C4-2B (cell line): ENCODE measurements at regions not wholly inside any gene's neighbourhood (a gene's known extent, or its start where the extent isn't known, plus 50 kb on each side); places are given as distances from the start of the nearest gene placed in this dataset.

ENCODE experiments used
- H3K27ac ChIP-seq: fragments of 450-650 bp; 2 replicates; pipeline ENCODE4 v1.5.1; 2017
- ZFX ChIP-seq: fragments of 450-650 bp; IDR thresholded peaks from 2 replicates; pipeline ENCODE4 v1.6.1; 2017
- TF ChIP-seq, protein P1 (sequence below): fragments of 450-650 bp; conservative IDR thresholded peaks from 2 replicates; pipeline ENCODE4 v1.5.1; 2017; ENCODE audit warnings: mild to moderate bottlenecking

GRCh38 chr6:21984561-21984960 is 312.3 kb downstream of the PRL start:
- no peak for TF ChIP-seq ZFX
- TF ChIP-seq, protein P1, sequence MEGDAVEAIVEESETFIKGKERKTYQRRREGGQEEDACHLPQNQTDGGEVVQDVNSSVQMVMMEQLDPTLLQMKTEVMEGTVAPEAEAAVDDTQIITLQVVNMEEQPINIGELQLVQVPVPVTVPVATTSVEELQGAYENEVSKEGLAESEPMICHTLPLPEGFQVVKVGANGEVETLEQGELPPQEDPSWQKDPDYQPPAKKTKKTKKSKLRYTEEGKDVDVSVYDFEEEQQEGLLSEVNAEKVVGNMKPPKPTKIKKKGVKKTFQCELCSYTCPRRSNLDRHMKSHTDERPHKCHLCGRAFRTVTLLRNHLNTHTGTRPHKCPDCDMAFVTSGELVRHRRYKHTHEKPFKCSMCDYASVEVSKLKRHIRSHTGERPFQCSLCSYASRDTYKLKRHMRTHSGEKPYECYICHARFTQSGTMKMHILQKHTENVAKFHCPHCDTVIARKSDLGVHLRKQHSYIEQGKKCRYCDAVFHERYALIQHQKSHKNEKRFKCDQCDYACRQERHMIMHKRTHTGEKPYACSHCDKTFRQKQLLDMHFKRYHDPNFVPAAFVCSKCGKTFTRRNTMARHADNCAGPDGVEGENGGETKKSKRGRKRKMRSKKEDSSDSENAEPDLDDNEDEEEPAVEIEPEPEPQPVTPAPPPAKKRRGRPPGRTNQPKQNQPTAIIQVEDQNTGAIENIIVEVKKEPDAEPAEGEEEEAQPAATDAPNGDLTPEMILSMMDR: no peak
- no peak overlapping the region for H3K27ac ChIP-seq

GRCh38 chr6:21985904-21986303 is 310.9 kb downstream of the PRL start:
- no peak for TF ChIP-seq ZFX
- TF ChIP-seq, protein P1: no peak
- H3K27ac ChIP-seq: no peak overlapping the region

- no peak for TF ChIP-seq ZFX
- TF ChIP-seq, protein P1: no peak
- H3K27ac ChIP-seq: peak overlapping the region; percentile 42
Observed at GRCh38 chr6:21986703-21987102, 310.1 kb downstream of the PRL start.

DNA sequence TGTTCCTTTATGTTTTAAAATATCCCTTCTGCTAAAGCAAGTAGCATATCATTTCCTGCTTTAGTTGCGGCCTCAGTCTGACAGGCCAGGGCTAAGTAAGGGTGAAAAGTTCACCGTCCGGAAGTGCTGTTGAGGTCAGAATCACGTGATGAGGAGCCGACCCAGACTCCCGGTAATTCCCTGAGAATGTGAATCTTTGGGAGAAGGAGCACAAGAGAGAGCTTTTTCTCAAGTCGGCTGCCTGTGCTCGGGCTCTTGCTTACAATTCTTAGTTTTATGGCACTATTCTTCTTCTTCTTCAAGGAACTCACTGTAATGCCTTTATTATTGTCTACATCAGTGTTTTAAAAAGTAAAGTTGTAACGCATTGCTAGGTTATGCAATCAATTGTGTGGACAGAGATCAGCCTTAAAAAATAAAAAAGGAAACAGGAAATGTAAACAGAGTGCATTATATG is 309.3 kb downstream of the PRL start:
- H3K27ac ChIP-seq: peak overlapping the region; percentile 13; the same call in 1 of the 2 replicates

GRCh38 chr6:21990577-21990976 is 306.3 kb downstream of the PRL start:
- TF ChIP-seq, protein P1: no peak
- TF ChIP-seq ZFX: no peak
- H3K27ac ChIP-seq: no peak overlapping the region

More for the DNA sequence above, 309.3 kb downstream of the PRL start:
- TF ChIP-seq ZFX: no peak
- TF ChIP-seq, protein P1: no peak

DNA sequence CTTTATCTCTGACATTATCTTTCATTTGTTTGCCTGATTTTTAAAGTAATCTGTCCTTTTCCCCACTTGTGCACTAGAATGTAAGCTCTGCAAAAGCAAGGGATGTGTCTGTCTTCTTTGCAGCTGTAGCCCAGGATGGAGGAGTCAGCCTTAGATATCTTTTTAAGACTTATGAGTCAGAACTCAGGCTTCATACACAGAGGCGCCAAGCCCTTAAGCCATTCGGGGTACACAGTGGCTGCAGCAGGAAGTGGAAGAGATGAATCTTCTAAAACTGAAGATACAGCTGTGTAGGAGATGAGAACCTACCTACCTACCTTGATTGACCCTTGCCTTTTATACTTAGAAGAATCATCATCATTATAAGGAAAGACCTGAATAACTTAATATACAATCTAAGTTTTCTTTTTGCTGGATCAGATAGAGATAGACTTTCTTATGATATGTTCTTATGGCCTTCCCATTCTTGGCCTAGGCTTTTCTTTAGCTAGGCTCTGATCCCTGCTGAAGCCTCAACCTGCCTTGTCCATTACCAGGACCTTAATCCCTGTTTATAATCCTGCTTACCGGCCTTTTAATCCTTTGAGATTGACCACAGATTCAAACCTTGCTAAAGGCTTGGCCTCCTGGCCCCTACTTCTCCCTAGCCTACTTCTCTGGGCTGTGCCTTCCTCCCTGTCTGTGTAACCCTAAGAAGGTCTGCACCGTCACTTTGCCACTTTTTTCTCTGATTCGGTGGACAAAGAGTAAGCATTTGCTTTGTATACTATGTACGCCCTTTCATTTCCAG is 304.5 kb downstream of the PRL start:
- TF ChIP-seq ZFX: no peak
- TF ChIP-seq, protein P1: no peak
- H3K27ac ChIP-seq: no peak overlapping the region; the same call in 1 of the 2 replicates

DNA sequence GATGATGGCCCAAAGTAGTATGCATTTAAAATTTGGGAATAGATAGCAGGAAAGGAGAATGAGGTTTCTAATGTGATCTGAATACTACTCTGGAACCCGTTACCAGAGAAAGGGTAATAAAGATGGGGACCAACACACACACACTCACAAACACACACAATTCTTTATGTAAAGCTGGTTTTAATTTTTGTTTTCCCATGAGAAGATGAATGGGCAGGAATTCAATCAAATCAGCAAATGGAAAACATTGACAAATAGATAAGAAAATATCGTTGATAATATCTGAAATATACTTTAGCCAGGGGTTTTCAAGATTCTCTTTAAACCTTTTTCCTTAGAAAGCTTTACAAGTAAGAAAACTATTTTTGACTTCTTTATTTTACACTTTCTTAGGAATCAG is 303.0 kb downstream of the PRL start:
- TF ChIP-seq ZFX: no peak
- TF ChIP-seq, protein P1: no peak
- no peak overlapping the region for H3K27ac ChIP-seq
